ENCODE measurements at regions not wholly inside any gene's neighbourhood (a gene's known extent, or its start where the extent isn't known, plus 50 kb on each side); places are given as distances from the start of the nearest gene placed in this dataset.

- H3K4me3 ChIP-seq (ENCODE audit: low read depth, low read length): no peak overlapping the region
- no peak for TF ChIP-seq CTCF (IDR thresholded peaks at IDR 0.05; ENCODE audit: insufficient read depth, low read depth, low read length, missing control alignments)
- DNase-seq (ENCODE audit: low read depth): no peak
Measured at GRCh38 chr1:5763696-5764370, 228.4 kb downstream of the NPHP4 start.

- no peak for TF ChIP-seq CTCF (IDR thresholded peaks at IDR 0.05; ENCODE audit: insufficient read depth, low read depth, low read length, missing control alignments)
- no peak for DNase-seq (ENCODE audit: low read depth)
- H3K4me3 ChIP-seq (ENCODE audit: low read depth, low read length): no peak overlapping the region
Measured at GRCh38 chr1:5758859-5759578, 233.2 kb downstream of the NPHP4 start.

- H3K4me3 ChIP-seq (ENCODE audit: low read depth, low read length): no peak overlapping the region
- no peak for TF ChIP-seq CTCF (IDR thresholded peaks at IDR 0.05; ENCODE audit: insufficient read depth, low read depth, low read length, missing control alignments)
- DNase-seq (ENCODE audit: low read depth): no peak
Measured at GRCh38 chr1:5758000-5758858, 234.0 kb downstream of the NPHP4 start.

- no peak for TF ChIP-seq CTCF (IDR thresholded peaks at IDR 0.05; ENCODE audit: insufficient read depth, low read depth, low read length, missing control alignments)
- no peak overlapping the region for H3K4me3 ChIP-seq (ENCODE audit: low read depth, low read length)
- no peak for DNase-seq (ENCODE audit: low read depth)
Measured at GRCh38 chr1:5757187-5757805, 234.9 kb downstream of the NPHP4 start.

- no peak for TF ChIP-seq CTCF (IDR thresholded peaks at IDR 0.05; ENCODE audit: insufficient read depth, low read depth, low read length, missing control alignments)
- no peak overlapping the region for H3K4me3 ChIP-seq (ENCODE audit: low read depth, low read length)
- DNase-seq (ENCODE audit: low read depth): no peak
Measured at GRCh38 chr1:5756434-5757186, 235.6 kb downstream of the NPHP4 start.

- DNase-seq (ENCODE audit: low read depth): no peak
- TF ChIP-seq CTCF (IDR thresholded peaks at IDR 0.05; ENCODE audit: insufficient read depth, low read depth, low read length, missing control alignments): no peak
- no peak overlapping the region for H3K4me3 ChIP-seq (ENCODE audit: low read depth, low read length)
Measured at GRCh38 chr1:5755552-5756125, 236.6 kb downstream of the NPHP4 start.

Measured in GM12865 (cell line).